ENCODE measurements at regions not wholly inside any gene's neighbourhood (a gene's known extent, or its start where the extent isn't known, plus 50 kb on each side); places are given as distances from the start of the nearest gene placed in this dataset.

- TF ChIP-seq CTCF (IDR thresholded peaks at IDR 0.05 in 2 of 3, conservative IDR thresholded peaks at IDR 0.05 in 1 of 3; ENCODE audit: borderline replicate concordance in 1 of 3, insufficient read depth in 1 of 3, low read depth in 2 of 3, low read length in 2 of 3) (no peak), RAD21 (IDR thresholded peaks at IDR 0.05; ENCODE audit: low read depth) (no peak), ATF3 (IDR thresholded peaks at IDR 0.05) (no peak), POLR2A (IDR thresholded peaks at IDR 0.05; ENCODE audit: borderline replicate concordance, extremely low read depth, insufficient read depth, insufficient read length) (no peak), CEBPB (IDR thresholded peaks at IDR 0.05; ENCODE audit: low read depth) (no peak), EZH2phosphoT487 (IDR thresholded peaks at IDR 0.05; ENCODE audit: borderline replicate concordance) (no peak), JUND (IDR thresholded peaks at IDR 0.05) (no peak), CBX3 (IDR thresholded peaks at IDR 0.05; ENCODE audit: low read depth) (no peak), YY1 (IDR thresholded peaks at IDR 0.05; ENCODE audit: extremely low read depth, insufficient replicate concordance, low read depth, low read length) (no peak)
Observed at GRCh38 chr1:38151399-38151798, 104.8 kb upstream of the POU3F1 start.
